Pancreas (tissue), 10 donors: ENCODE measurements at regions not wholly inside any gene's neighbourhood (a gene's known extent, or its start where the extent isn't known, plus 50 kb on each side); places are given as distances from the start of the nearest gene placed in this dataset.

ENCODE experiments used
- ATAC-seq, 4 donors: fragments of 200-7000 bp; cut with Tn5 transposase; one replicate each; pipeline versions ENCODE4 v1.8.0 to v1.9.1; 2020; ENCODE audit warnings: mild to moderate bottlenecking in 4 of 4, moderate library complexity in 4 of 4
- DNase-seq, 6 donors: peaks; one replicate each; pipeline ENCODE4 v3.0.0-alpha.2; 2020
- FAIRE-seq: peaks from 2 replicates; lab custom pipeline; 2012; peaks lifted over from hg19 to GRCh38; lab: Jason Lieb, UNC
- H3K27ac ChIP-seq, 4 donors: fragments of 200-600 bp; sonication (generic); 1 replicate in 3 of 4; 2 replicates in 1 of 4; pipeline versions ENCODE4 v1.5.0 to v1.8.0; 2020
- H3K27me3 ChIP-seq, 4 donors: fragments of 200-600 bp; one replicate each; pipeline ENCODE4 v1.8.0; 2021
- H3K36me3 ChIP-seq, 3 donors: fragments of 200-600 bp; sonication (generic) in 1 of 3; one replicate each; pipeline versions ENCODE4 v1.5.0 to v1.8.0; 2020 to 2021
- H3K4me1 ChIP-seq, 3 donors: fragments of 200-600 bp; one replicate each; pipeline ENCODE4 v1.8.0; 2021
- H3K4me3 ChIP-seq, 4 donors: fragments of 200-600 bp; sonication (generic) in 2 of 4; one replicate each; pipeline versions ENCODE4 v1.5.0 to v1.8.0; 2020 to 2021
- H3K9me3 ChIP-seq, 4 donors: fragments of 200-600 bp; one replicate each; pipeline ENCODE4 v1.8.0; 2021
- CTCF ChIP-seq, 4 donors: fragments of 200-600 bp; sonication (generic) in 3 of 4; IDR thresholded peaks; one replicate each; pipeline versions ENCODE4 v1.5.0 to v1.8.0; 2021; ENCODE audit warnings: antibody characterized with exemption in 4 of 4
- WGBS, 2 donors: extraction: QIAGEN DNeasy Blood & Tissue Kit; methylation state at CpG; one replicate each; pipeline ENCODE4 v1.1.7; 2013; 5-methylcytosine and 5-hydroxymethylcytosine counted together
- intact Hi-C, 3 donors: fragments of 100-400 bp; cut with DNase I; formaldehyde crosslinking; loops; one replicate each; pipeline versions ENCODE4 v1.11.1 to v1.14.2; 2022
- donor health status: healthy with polysubstance abuse.
- donor health status: DM: no; HTN: no; CAD: no; lungs with moderate emphysema.
- donor health status: DM: no; HTN: no; CAD: no.
- donor health status: control.
- donor health status: control.
- donor health status: Bipolar disorder and iron deficiency.
- donor health status: DM: yes; HTN: yes; CAD: no.
- donor health status: DM: no; HTN: no; CAD: no.
- donor health status: DM: no; HTN: no; CAD: no.
- donor health status: DM: yes; HTN: yes; CAD: no.

GRCh38 chr18:27688581-27688980, 488.3 kb downstream of the CDH2 start:
- no peak for DNase-seq
- Histone ChIP-seq H3K27ac (no peak overlapping the region), H3K9me3 (no peaks in the 10 kb centered on the region), H3K4me3 (no peak overlapping the region), H3K27me3 (no peaks in the 10 kb centered on the region), H3K4me1 (no peaks in the 10 kb centered on the region), H3K36me3 (no peaks in the 10 kb centered on the region)
- TF ChIP-seq CTCF (IDR thresholded peaks at IDR 0.05): no peak
- ATAC-seq: no peak
- no peak for FAIRE-seq
- WGBS, 2 donors: 64 to 72% methylated on average over 1 of the region's 1 CpG
- intact Hi-C loops: no loop called here

- intact Hi-C loops: no loop called here
Measured at GRCh38 chr18:27687351-27687979, 489.5 kb downstream of the CDH2 start.

GRCh38 chr18:27685807-27686412, 491.0 kb downstream of the CDH2 start:
- intact Hi-C loops: no loop called here
- Histone ChIP-seq H3K27ac (no peak overlapping the region), H3K4me3 (no peak overlapping the region), H3K27me3 (peaks cover 0 to 4% (median 0%) of the 10 kb centered on the region in 4 donors), H3K9me3 (no peaks in the 10 kb centered on the region), H3K36me3 (no peaks in the 10 kb centered on the region), H3K4me1 (no peaks in the 10 kb centered on the region)
- no peak for ATAC-seq
- peak in 3 of 4 donors; percentile 8 to 45 (median 39) for TF ChIP-seq CTCF (IDR thresholded peaks at IDR 0.05)
- DNase-seq: no peak
- WGBS, 2 donors: 74 to 75% methylated on average over 2 of the region's 2 CpGs
- FAIRE-seq: no peak

More at GRCh38 chr18:27687351-27687979, 489.5 kb downstream of the CDH2 start:
- ATAC-seq: no peak
- Histone ChIP-seq H3K27me3 (peaks cover 0 to 4% (median 0%) of the 10 kb centered on the region in 4 donors), H3K27ac (no peak overlapping the region), H3K4me1 (no peaks in the 10 kb centered on the region), H3K36me3 (no peaks in the 10 kb centered on the region), H3K4me3 (no peak overlapping the region), H3K9me3 (no peaks in the 10 kb centered on the region)
- no peak for DNase-seq
- FAIRE-seq: no peak
- no peak for TF ChIP-seq CTCF (IDR thresholded peaks at IDR 0.05)

GRCh38 chr18:27685091-27685490, 491.8 kb downstream of the CDH2 start:
- Histone ChIP-seq H3K4me1 (no peaks in the 10 kb centered on the region), H3K4me3 (no peak overlapping the region), H3K27me3 (peaks cover 0 to 4% (median 0%) of the 10 kb centered on the region in 4 donors), H3K27ac (no peak overlapping the region), H3K9me3 (no peaks in the 10 kb centered on the region), H3K36me3 (no peaks in the 10 kb centered on the region)
- DNase-seq (no peak), ATAC-seq (no peak), FAIRE-seq (no peak)
- intact Hi-C loops: no loop called here
- 43 to 53% methylated on average over 3 of the region's 3 CpGs for WGBS, 2 donors
- no peak for TF ChIP-seq CTCF (IDR thresholded peaks at IDR 0.05)

- 73 to 85% methylated on average over 3 of the region's 3 CpGs for WGBS, 2 donors
- intact Hi-C loops: no loop called here
- TF ChIP-seq CTCF (IDR thresholded peaks at IDR 0.05): no peak
- ATAC-seq: no peak
- Histone ChIP-seq H3K27me3 (no peaks in the 10 kb centered on the region), H3K27ac (no peak overlapping the region), H3K9me3 (no peaks in the 10 kb centered on the region), H3K4me3 (no peak overlapping the region), H3K4me1 (no peaks in the 10 kb centered on the region), H3K36me3 (no peaks in the 10 kb centered on the region)
- no peak for DNase-seq
- no peak for FAIRE-seq
Measured at GRCh38 chr18:27674411-27674810, 489.3 kb upstream of the CHST9 start.
